GM21423 (cell line): ENCODE measurements at regions not wholly inside any gene's neighbourhood (a gene's known extent, or its start where the extent isn't known, plus 50 kb on each side); places are given as distances from the start of the nearest gene placed in this dataset.

ENCODE experiments used
- ATAC-seq: cut with Tn5 transposase; IDR thresholded peaks from one replicate; pipeline ENCODE4 v1.9.1; 2021; ENCODE audit warnings: mild to moderate bottlenecking, moderate library complexity; ENCODE audit not compliant: unreplicated experiment

DNA sequence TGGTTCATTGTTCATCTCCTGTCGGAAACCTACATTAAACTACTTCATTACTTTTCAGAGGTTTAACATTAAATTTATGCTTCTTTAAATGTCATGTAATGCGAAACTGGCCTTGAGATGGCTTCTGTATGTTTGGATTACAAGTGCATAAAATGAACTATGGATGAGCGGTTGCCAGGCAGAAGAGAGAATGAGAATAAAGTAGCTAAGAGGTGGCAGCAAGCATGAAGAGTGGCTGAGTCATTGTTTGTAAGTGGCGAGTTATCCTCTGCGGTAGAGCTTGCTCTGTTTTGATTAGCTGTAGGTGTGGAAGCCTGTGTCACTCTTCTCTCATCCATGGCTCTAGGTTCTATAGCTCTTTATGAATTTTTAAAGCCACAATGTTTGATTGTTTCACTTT, 1139.6 kb upstream of the PCDH9 start:
- no peak for ATAC-seq

- ATAC-seq = no peak
Observed at GRCh38 chr13:68368922-68369321, 1138.8 kb upstream of the PCDH9 start.

DNA sequence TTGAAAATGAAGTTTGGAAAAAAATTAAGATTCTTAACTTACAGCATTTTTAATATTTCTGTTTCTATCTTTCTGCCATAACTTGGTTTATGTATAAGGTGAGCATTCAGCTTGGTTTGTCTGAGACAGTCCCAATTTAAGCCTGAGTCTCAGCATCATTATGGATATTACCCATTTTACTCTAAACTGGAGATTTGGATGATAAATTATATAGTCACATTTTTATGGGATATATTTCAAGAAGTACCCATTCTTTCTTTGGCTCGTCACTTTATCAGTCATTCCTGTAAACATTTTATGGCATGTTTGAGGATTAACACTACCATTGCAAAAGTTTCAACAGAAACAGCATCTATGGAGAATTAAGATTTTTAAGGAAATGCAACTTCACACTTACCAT, 1129.0 kb upstream of the PCDH9 start:
- ATAC-seq = no peak

DNA sequence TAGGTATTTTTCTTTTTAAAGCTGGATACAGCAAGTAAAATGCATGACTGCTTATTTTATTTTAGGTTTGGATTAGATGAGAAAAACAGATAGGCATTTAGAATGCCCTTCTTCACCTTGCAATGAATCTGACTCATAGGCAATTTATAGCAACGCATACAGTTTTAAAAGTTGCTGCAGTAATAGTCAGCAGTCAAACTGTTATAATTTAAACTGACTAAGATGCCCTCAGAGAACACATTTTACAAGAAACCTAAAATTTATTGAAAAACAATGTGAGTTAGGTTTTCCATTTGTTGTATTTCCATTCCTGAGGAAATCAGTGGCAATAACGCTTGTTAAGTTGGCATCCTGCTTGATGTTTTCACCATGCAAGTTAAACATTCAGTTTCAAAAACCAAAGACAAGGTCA, 1128.2 kb upstream of the PCDH9 start:
- no peak for ATAC-seq

DNA sequence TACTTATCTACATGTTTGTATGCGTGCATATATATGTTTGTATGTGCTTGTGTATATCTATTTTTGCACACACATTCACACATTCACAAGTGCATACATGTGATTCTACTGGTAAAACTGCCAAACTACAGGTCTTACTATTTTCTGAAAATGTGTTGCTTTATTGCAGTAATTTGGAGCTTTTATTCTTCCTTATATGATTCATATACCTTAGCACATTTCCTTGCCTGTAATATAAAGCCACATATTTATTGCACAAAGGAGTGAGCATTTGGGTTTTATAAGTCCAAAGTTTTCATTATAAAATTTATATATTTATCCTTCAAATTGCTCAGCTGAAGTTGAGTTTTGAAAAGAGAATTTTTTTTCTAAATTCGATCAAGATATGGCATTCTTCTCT, 1120.4 kb upstream of the PCDH9 start:
- ATAC-seq = no peak

DNA sequence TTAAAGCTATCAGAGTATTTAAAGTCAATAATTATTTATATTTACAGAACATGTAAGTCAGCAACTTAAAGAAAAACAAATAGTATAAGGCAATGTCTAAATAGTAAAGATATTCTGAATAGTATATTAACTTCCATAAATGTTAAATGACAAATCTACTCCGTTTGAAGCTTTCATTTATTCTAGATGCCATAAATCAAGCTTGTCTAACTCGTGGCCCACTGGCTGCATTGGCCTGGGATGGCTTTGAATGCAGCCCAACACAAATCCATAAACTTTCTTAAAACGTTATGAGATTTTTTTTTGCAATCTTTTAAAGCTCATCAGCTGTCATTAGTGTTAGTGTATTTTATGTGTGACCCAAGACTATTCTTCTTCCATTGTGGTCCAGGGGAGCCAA, 1117.1 kb upstream of the PCDH9 start:
- ATAC-seq = no peak

DNA sequence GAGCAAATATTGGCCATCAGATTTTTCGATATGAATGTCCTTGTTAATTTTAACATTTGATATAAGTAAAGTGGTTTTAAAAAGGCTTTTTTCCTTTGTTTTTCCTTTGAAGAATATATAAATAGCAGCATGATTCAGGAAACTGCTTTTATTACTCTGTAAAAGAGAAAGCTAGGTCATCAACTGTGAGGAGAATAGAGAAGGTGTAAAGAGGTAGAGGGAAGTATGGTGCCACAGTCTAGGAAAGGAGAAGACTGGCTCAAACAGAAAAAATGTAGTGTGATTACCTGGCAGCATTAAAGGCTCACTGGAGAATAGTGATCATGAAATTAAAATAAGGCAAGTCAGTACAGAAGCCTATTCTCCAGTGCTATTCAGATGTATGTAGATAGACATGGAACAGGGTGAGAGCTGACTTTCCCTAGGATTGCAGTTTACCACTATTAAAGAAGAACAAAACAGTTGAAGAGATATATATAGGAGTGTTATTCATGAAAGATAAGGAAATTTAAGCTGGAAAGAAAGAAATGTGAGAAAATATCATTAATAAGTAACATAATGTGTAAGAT, 1115.9 kb upstream of the PCDH9 start:
- no peak for ATAC-seq

GRCh38 chr13:68323124-68323523, 1093.0 kb upstream of the PCDH9 start:
- ATAC-seq = no peak

GRCh38 chr13:68319384-68319783, 1089.2 kb upstream of the PCDH9 start:
- no peak for ATAC-seq

GRCh38 chr13:68304286-68304893, 1074.3 kb upstream of the PCDH9 start:
- ATAC-seq = no peak

- ATAC-seq = no peak
Observed at GRCh38 chr13:68293631-68294030, 1063.5 kb upstream of the PCDH9 start.

GRCh38 chr13:68292601-68293000, 1062.5 kb upstream of the PCDH9 start:
- ATAC-seq = no peak

GRCh38 chr13:68291595-68291994, 1061.5 kb upstream of the PCDH9 start:
- no peak for ATAC-seq

DNA sequence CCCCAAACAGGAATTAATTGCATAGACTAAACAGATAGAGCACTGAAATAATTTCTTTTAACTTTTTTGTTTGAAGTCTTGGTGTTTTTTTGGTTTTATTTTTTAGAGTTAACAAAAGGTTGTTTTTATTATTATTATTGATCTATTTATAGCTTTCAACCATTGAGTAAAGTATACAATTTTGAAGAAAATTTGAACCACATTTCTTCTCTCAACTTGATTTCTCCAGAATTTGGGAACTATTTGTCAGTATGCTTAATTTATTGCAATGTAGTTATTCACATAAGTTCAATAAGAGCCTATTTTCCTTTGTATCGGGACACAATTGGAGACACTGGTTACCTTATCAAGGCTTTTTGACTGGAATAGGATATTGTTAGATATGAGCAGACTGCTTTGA, 1045.6 kb upstream of the PCDH9 start:
- no peak for ATAC-seq

GRCh38 chr13:68272652-68273051, 1042.5 kb upstream of the PCDH9 start:
- no peak for ATAC-seq

GRCh38 chr13:68264692-68265091, 1034.6 kb upstream of the PCDH9 start:
- no peak for ATAC-seq

DNA sequence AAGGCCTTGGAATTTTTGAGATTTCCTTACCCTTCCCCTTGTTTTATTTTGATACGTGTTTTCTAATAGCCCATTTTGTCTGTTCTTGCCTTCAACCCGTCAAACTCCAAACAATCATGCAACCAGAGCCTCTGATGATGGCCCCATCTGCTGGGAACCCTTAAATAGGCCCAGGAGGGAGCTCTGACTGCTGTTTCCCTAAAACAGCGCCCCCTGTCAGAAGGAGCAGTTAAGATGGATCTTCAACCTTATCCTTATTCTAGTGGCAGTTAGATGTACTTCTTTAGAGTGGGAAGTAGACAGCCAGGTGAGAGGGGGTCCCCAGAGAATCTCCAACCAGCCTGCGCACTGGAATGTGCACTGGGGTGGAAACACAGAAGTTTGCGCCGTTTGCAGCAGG, 1031.0 kb upstream of the PCDH9 start:
- no peak for ATAC-seq

GRCh38 chr13:68257111-68257842, 1027.1 kb upstream of the PCDH9 start:
- ATAC-seq = no peak

DNA sequence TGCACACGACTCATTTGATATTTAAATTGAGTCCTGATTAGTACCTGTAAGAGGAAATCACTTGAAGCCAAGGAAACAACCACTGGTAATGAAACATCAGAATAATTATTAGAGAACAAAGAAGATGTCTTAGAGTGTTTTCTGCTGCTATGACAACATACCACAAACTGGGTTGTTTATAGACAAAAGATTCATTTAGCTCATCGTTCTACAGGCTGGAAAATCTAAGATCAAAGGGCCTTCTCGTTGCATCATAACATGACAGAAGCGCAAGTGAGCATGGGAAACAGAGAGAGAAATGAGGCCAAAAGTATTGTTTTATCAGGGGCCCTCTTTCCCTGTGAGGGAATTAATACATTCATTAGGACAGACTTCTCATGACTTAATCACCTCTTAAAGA, 1024.0 kb upstream of the PCDH9 start:
- ATAC-seq = no peak

- ATAC-seq = no peak
Observed at GRCh38 chr13:68234274-68234673, 1004.1 kb upstream of the PCDH9 start.

GRCh38 chr13:68232351-68233130, 1002.4 kb upstream of the PCDH9 start:
- no peak for ATAC-seq
